Hepatocyte (in vitro differentiated cells): ENCODE measurements at regions not wholly inside any gene's neighbourhood (a gene's known extent, or its start where the extent isn't known, plus 50 kb on each side); places are given as distances from the start of the nearest gene placed in this dataset.

Experiments used
- DNase-seq: peaks from one replicate; pipeline ENCODE4 v3.0.0-alpha.2; 2016; ENCODE audit warnings: low spot score
- H2AFZ ChIP-seq: fragments of 200-600 bp; sonication (generic); 2 replicates; pipeline ENCODE4 v1.6.0; 2016; ENCODE audit warnings: antibody characterized with exemption, mild to moderate bottlenecking
- H3K27ac ChIP-seq: fragments of 200-600 bp; sonication (generic); 2 replicates; pipeline ENCODE4 v1.5.1; 2016; ENCODE audit warnings: mild to moderate bottlenecking
- H3K27me3 ChIP-seq: fragments of 200-600 bp; sonication (generic); 2 replicates; pipeline ENCODE4 v1.6.1; 2016
- H3K36me3 ChIP-seq: fragments of 200-600 bp; sonication (generic); replicated peaks from 2 replicates; pipeline ENCODE4 v1.5.1; 2016; ENCODE audit warnings: low read depth; ENCODE audit not compliant: insufficient read depth
- H3K4me1 ChIP-seq: fragments of 200-600 bp; sonication (generic); 2 replicates; pipeline ENCODE4 v1.5.1; 2016; ENCODE audit warnings: mild to moderate bottlenecking, moderate library complexity; ENCODE audit not compliant: insufficient read depth
- H3K4me2 ChIP-seq: fragments of 200-600 bp; sonication (generic); 2 replicates; pipeline ENCODE4 v1.6.0; 2016
- H3K4me3 ChIP-seq: fragments of 200-600 bp; sonication (generic); 2 replicates; pipeline ENCODE4 v1.5.1; 2016; ENCODE audit warnings: mild to moderate bottlenecking
- H3K79me2 ChIP-seq: fragments of 200-600 bp; sonication (generic); 2 replicates; pipeline ENCODE4 v1.6.0; 2017; ENCODE audit warnings: mild to moderate bottlenecking
- H3K9me2 ChIP-seq: fragments of 200-600 bp; sonication (generic); replicated peaks from 2 replicates; pipeline ENCODE4 v1.6.0; 2017; ENCODE audit warnings: mild to moderate bottlenecking; ENCODE audit not compliant: insufficient read depth
- H3K9me3 ChIP-seq: fragments of 200-600 bp; sonication (generic); 2 replicates; pipeline ENCODE4 v1.5.1; 2016; ENCODE audit warnings: low read depth, mild to moderate bottlenecking
- H4K20me1 ChIP-seq: fragments of 200-600 bp; sonication (generic); 2 replicates; pipeline ENCODE4 v1.6.0; 2016; ENCODE audit warnings: mild to moderate bottlenecking; ENCODE audit not compliant: insufficient read depth, poor library complexity, severe bottlenecking
- CTCF ChIP-seq: fragments of 200-600 bp; sonication (generic); IDR thresholded peaks from 2 replicates; pipeline ENCODE4 v1.5.1; 2016; ENCODE audit warnings: antibody characterized with exemption, mild to moderate bottlenecking; ENCODE audit not compliant: poor library complexity
- EZH2 ChIP-seq: fragments of 200-600 bp; sonication (generic); IDR thresholded peaks from 2 replicates; pipeline ENCODE4 v1.6.1; 2016; ENCODE audit warnings: antibody characterized with exemption, mild to moderate bottlenecking, borderline replicate concordance
- EZH2phosphoT487 ChIP-seq: fragments of 200-600 bp; sonication (generic); IDR thresholded peaks from one replicate; pipeline ENCODE4 v1.6.1; 2018; ENCODE audit warnings: antibody characterized with exemption, mild to moderate bottlenecking, low read depth, moderate library complexity; ENCODE audit not compliant: unreplicated experiment, severe bottlenecking
- WGBS: methylation state at CpG from one replicate; pipeline ENCODE4 v1.1.6; 2016; ENCODE audit warnings: low lambda C conversion rate; ENCODE audit errors: missing lambda C conversion rate; 5-methylcytosine and 5-hydroxymethylcytosine counted together

- TF ChIP-seq EZH2: no peak
- TF ChIP-seq EZH2phosphoT487: no peak
- no peak for TF ChIP-seq CTCF
- H3K79me2 ChIP-seq: no peaks in the 10 kb centered on the region
- H3K27me3 ChIP-seq: no peaks in the 10 kb centered on the region
- no peak overlapping the region for H3K27ac ChIP-seq
- H3K9me3 ChIP-seq: no peaks in the 10 kb centered on the region
- no peak overlapping the region for H3K4me2 ChIP-seq
- no peak overlapping the region for H3K4me3 ChIP-seq
- no peaks in the 10 kb centered on the region for H3K4me1 ChIP-seq
- H2AFZ ChIP-seq: no peak overlapping the region
- H3K36me3 ChIP-seq: no peaks in the 10 kb centered on the region
- 88% methylated on average over 8 of the region's 8 CpGs for WGBS
- H3K9me2 ChIP-seq: no peaks in the 10 kb centered on the region
- H4K20me1 ChIP-seq: no peaks in the 10 kb centered on the region
- DNase-seq: no peak
Observed at GRCh38 chr4:123573866-123574508, 177.4 kb downstream of the SPRY1 start.

GRCh38 chr4:123575291-123575690 is 178.7 kb downstream of the SPRY1 start:
- Histone ChIP-seq H3K4me1 (no peaks in the 10 kb centered on the region), H3K4me3 (no peak overlapping the region), H3K27me3 (no peaks in the 10 kb centered on the region), H3K9me3 (no peaks in the 10 kb centered on the region), H3K36me3 (no peaks in the 10 kb centered on the region), H3K9me2 (no peaks in the 10 kb centered on the region), H3K27ac (no peak overlapping the region), H3K79me2 (no peaks in the 10 kb centered on the region), H2AFZ (no peak overlapping the region), H3K4me2 (no peak overlapping the region), H4K20me1 (no peaks in the 10 kb centered on the region)
- WGBS: 82% methylated on average over 4 of the region's 4 CpGs
- DNase-seq: no peak
- TF ChIP-seq EZH2: no peak
- TF ChIP-seq EZH2phosphoT487: no peak
- no peak for TF ChIP-seq CTCF

- TF ChIP-seq EZH2phosphoT487 (no peak), CTCF (no peak), EZH2 (no peak)
- no peaks in the 10 kb centered on the region for H4K20me1 ChIP-seq
- H3K27ac ChIP-seq: no peak overlapping the region
- no peaks in the 10 kb centered on the region for H3K9me2 ChIP-seq
- no peaks in the 10 kb centered on the region for H3K79me2 ChIP-seq
- no peaks in the 10 kb centered on the region for H3K36me3 ChIP-seq
- no peak for DNase-seq
- no peaks in the 10 kb centered on the region for H3K4me1 ChIP-seq
- 87% methylated on average over 5 of the region's 5 CpGs for WGBS
- H2AFZ ChIP-seq: no peak overlapping the region
- H3K4me2 ChIP-seq: no peak overlapping the region
- H3K9me3 ChIP-seq: no peaks in the 10 kb centered on the region
- no peak overlapping the region for H3K4me3 ChIP-seq
- H3K27me3 ChIP-seq: no peaks in the 10 kb centered on the region
Observed at GRCh38 chr4:123577225-123577906, 180.8 kb downstream of the SPRY1 start.
